GM12891 (cell line): ENCODE measurements at regions not wholly inside any gene's neighbourhood (a gene's known extent, or its start where the extent isn't known, plus 50 kb on each side); places are given as distances from the start of the nearest gene placed in this dataset.

ENCODE experiments used
- DNase-seq: peaks from one replicate; pipeline ENCODE4 v3.0.0; 2011; ENCODE audit warnings: low spot score; ENCODE audit not compliant: insufficient read length
- FAIRE-seq: peaks from 2 replicates; lab custom pipeline; 2011; peaks lifted over from hg19 to GRCh38; lab: Jason Lieb, UNC
- PAX5 ChIP-seq: IDR thresholded peaks from 2 replicates; pipeline ENCODE4 v1.6.1; 2011; ENCODE audit warnings: low read length, moderate library complexity, mild to moderate bottlenecking; ENCODE audit not compliant: insufficient read depth, severe bottlenecking
- POLR2A ChIP-seq: IDR thresholded peaks from 2 replicates; pipeline ENCODE4 v1.6.1; 2011; ENCODE audit warnings: low read depth, low read length, control low read depth
- POLR2AphosphoS5 ChIP-seq: IDR thresholded peaks from 2 replicates; pipeline ENCODE4 v1.6.1; 2011; ENCODE audit warnings: low read depth, low read length, control low read depth
- POU2F2 ChIP-seq: IDR thresholded peaks from 2 replicates; pipeline ENCODE4 v1.6.1; 2011; ENCODE audit warnings: low read depth, mild to moderate bottlenecking, control low read depth, low read length, moderate library complexity
- SPI1 ChIP-seq: IDR thresholded peaks from 2 replicates; pipeline ENCODE4 v1.6.1; 2011; ENCODE audit warnings: low read depth, low read length, control low read depth
- TAF1 ChIP-seq: IDR thresholded peaks from 2 replicates; pipeline ENCODE4 v1.6.1; 2011; ENCODE audit warnings: low read depth, low read length, control low read depth

DNA sequence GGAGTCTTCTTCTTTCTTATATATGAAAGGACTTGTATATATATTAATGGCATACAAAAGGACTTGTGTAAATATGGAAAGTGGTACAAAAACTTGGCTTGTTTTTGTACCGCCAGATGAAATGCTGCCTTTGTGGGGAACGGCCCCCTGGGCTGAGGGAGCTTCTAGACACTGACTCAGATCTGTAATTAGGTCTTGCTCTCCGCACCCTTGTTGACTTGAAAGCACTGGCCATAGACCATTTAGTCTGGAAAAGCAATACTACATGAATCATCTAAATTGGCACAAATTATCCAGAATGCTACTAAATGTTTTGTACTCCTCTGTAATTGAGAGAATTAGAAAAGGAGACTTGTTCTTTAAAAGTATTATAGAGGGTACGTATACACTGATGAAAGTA lies 399.9 kb upstream of the RGS6 start:
- DNase-seq: no peak
- TF ChIP-seq TAF1: no peak
- TF ChIP-seq SPI1: no peak
- no peak for TF ChIP-seq POU2F2
- TF ChIP-seq POLR2A: no peak
- no peak for TF ChIP-seq PAX5
- no peak for TF ChIP-seq POLR2AphosphoS5
- peak; percentile 26 for FAIRE-seq

DNA sequence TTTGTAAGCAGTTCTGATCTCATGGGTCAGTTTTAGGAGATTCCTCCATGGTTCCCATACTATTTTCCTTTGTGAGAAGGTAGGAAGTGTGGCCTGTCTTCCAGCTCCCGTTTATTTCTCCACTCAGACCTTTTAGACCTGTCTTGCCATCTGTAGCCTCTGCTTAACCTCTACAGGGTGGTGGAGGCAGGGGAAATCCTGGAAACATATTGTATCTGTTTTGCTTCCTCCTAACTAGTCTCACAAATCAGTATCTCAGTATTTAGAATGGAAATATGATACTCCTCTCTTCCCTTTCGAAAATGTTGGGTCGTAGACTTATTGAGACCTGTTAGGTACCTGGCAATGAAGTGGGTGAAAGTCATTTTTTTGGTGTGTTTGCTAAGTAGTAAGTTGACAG lies 399.4 kb upstream of the RGS6 start:
- DNase-seq: no peak
- FAIRE-seq: peak; percentile 40
- no peak for TF ChIP-seq POLR2AphosphoS5
- TF ChIP-seq TAF1: no peak
- no peak for TF ChIP-seq POLR2A
- TF ChIP-seq POU2F2: no peak
- TF ChIP-seq SPI1: no peak
- TF ChIP-seq PAX5: no peak

DNA sequence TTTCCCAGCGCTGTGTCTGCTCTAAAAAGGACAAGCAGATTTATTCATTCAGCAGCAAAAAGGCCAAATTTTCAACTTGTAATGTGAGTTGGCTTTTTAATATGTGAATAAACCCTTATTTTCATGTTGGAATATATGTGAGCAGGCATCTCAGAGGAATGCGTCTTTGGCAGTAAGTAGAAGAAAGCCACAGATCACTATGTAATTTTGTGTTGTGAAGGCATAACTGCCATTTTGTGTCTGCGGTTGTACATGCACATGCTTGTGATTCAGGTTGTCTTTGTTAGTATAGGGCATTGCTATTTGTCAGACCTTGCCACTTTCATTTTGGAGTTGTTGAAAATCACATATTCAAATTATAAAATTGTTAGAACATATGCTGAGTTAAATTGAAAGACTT lies 398.8 kb upstream of the RGS6 start:
- no peak for TF ChIP-seq POU2F2
- no peak for TF ChIP-seq POLR2A
- TF ChIP-seq POLR2AphosphoS5: no peak
- TF ChIP-seq SPI1: no peak
- no peak for TF ChIP-seq PAX5
- no peak for TF ChIP-seq TAF1
- FAIRE-seq (no peak), DNase-seq (no peak)

DNA sequence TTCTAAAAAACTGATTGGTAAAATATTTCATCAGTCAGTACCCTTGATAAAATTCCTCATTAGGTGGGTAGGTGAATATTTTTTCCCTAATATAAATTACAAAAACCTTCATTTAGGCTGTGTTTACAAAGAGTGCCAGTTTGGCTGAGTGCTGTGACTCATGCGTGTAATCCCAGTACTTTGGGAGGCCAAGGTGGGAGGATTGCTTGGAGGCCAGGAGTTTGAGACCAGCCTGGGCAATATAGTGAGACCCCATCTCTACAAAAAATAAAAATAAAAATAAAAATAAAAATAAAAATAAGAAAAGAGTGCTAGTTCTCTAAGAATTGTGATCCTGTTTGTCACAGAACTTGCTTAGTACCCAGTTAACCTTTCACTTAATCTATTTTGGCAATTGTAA lies 398.4 kb upstream of the RGS6 start:
- FAIRE-seq (no peak), DNase-seq (no peak)
- no peak for TF ChIP-seq POU2F2
- no peak for TF ChIP-seq SPI1
- no peak for TF ChIP-seq POLR2AphosphoS5
- no peak for TF ChIP-seq PAX5

DNA sequence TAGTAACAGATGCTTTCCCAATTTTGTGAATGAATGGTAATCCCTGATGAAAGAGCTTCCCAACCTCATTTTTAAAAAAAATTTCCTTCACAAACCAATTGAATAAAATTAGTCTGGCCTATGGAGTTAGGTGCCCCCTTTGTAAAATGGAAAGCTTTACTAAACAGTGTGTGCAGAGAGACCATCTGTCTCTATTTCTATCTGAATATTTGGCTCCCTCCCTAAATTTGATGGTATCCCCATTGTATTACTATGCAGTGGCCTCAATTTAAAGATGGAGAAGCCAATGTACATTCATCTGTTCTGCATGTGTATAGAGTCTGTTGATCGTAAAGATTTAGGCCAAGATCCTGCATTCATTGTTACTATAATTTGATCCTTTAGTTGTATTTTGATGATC lies 397.7 kb upstream of the RGS6 start:
- DNase-seq (no peak), FAIRE-seq (no peak)
- TF ChIP-seq POLR2A (no peak), TAF1 (no peak), POLR2AphosphoS5 (no peak), SPI1 (no peak), PAX5 (no peak), POU2F2 (no peak)

DNA sequence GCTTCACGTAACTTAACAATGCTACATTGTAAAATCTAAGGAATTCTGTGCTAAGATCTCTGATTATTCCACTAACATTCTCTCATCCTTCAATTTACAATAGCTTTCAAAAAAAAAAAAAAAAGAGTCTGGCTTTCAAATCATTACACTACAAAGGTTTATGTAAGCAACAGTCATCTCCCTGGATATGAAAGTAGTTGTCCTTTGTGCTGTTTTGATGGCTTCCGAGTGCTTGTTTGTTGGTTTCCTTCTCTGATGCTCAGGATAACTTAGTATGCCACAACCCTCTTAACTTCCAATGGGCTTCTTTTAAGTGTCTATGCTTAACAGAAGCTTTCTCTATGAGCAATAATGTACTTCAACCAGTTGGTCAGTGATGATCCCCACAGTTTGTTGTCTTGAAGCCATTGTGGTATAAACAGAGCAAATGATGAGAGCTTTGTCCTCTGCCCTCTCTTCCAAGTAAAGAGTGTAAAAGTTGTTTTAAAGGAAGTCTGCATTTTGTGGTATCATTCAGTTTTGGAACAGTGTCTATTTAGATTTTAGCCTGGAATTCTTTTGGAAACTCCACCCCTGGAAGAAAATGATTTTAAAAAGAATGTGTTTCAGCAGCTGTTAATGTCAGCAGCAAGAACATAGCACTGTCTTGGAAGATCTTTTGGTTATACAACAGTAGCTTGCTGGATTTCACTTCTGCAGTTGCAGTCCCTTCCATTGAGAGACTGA lies 396.1 kb upstream of the RGS6 start:
- peak; percentile 71 for FAIRE-seq
- TF ChIP-seq PAX5: no peak
- TF ChIP-seq TAF1: no peak
- TF ChIP-seq POU2F2: no peak
- TF ChIP-seq POLR2AphosphoS5: no peak
- no peak for TF ChIP-seq SPI1
- no peak for TF ChIP-seq POLR2A
- DNase-seq: no peak

DNA sequence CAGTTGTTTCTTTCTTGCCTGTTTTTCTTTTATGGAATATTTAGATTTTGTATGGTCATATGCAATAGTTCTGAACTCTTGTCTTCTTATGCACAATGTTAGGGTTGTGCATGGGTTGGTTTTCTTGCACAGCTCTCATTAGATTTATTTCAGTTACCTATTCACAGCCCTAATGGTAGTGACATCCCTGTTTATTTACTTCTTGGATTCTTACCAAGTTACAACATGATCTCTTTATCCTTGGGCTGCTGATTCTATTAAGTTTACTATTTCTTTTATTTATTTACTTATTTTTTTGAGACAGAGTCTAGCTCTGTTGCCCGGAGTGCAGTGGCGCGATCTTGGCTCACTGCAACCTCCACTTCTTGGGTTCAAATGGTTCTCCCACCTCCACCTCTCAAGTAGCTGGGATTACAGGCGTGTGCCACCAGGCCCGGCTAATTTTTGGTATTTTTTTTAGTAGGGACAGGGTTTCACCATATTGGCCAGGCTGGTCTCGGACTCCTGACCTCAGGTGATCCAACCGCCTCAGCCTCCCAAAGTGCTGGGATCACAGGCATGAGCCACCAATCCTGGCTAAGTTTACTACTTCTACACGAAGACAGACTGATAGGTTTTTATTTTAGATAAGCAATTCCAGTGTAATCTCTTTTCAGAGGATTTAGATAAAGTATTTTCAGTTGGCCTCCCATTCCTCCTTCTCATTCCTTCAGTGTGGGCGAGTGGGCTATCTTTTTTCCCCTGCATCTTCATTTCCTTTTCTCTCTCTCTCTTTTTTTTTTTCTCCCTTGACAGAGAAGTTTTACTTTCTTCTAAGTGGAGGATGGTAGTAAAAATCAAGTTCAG lies 395.1 kb upstream of the RGS6 start:
- no peak for DNase-seq
- FAIRE-seq: no peak
- TF ChIP-seq POLR2A: no peak
- TF ChIP-seq SPI1: no peak
- TF ChIP-seq PAX5: no peak
- no peak for TF ChIP-seq POU2F2
- TF ChIP-seq POLR2AphosphoS5: no peak
- no peak for TF ChIP-seq TAF1

DNA sequence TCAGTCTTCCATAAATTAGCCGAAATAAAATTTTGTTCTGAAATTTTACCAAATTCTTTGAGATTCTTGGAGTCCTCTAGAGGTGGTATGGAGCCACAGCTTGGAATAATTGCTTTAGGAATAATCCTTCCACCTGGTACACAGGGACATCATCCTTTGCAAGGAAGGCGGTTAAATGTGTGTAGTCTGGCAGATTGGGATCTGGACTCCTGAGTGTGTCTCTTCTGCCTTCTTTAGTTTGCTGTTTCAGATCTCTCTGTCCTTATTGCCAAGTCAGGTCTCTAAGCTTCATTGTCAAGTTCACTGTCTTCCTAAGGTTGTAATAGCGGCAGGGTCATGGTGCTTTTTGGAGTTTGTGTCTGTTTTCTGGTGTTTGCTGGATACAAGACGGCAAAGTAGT lies 393.9 kb upstream of the RGS6 start:
- DNase-seq: no peak
- TF ChIP-seq TAF1: no peak
- no peak for TF ChIP-seq POU2F2
- no peak for TF ChIP-seq PAX5
- TF ChIP-seq POLR2AphosphoS5: no peak
- TF ChIP-seq SPI1: no peak
- TF ChIP-seq POLR2A: no peak
- no peak for FAIRE-seq

DNA sequence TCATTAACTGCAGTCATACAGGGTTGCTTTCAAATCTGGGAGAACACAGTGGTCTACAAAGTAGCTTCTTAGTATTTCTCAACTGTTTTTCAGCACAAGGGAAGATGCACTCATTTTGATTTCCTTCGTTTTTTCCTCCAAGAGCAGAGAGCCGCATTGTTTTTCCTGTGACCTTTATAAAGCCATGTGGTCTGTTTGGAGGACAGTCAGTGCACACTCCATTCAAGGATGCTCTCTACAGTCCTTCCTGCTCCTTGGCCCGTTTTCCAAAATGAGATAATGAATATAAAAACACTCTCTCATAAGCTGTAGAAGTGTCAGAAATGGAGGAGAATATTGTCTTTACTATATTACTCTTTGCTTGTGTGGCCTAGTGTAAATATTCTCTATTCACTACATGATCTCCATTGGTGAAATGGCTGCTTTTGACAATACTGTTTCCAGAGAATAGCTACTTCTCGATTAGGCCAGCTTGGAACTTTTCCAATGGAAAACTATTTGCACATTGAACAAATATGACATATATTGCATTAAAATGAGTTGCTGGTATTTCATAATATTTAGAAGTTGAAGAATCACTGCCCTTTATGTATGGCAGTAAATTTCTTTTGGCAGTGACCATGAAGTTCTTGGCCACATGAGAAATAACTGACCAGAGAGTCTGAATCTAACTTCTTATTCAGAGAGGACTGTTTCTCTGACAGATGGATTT lies 393.1 kb upstream of the RGS6 start:
- TF ChIP-seq TAF1: no peak
- TF ChIP-seq POU2F2: no peak
- no peak for TF ChIP-seq POLR2AphosphoS5
- no peak for TF ChIP-seq PAX5
- TF ChIP-seq POLR2A: no peak
- TF ChIP-seq SPI1: no peak
- no peak for FAIRE-seq
- no peak for DNase-seq
